CD14-positive monocyte (primary cell): ENCODE measurements at regions not wholly inside any gene's neighbourhood (a gene's known extent, or its start where the extent isn't known, plus 50 kb on each side); places are given as distances from the start of the nearest gene placed in this dataset.

Experiments
- DNase-seq, 3 donors: peaks; one replicate each; pipeline ENCODE4 v3.0.0-alpha.2; 2011 to 2022
- H2AFZ ChIP-seq: 2 replicates; pipeline ENCODE4 v1.6.0; 2012; ENCODE audit warnings: mild to moderate bottlenecking, low read depth, low read length, inconsistent platforms; ENCODE audit not compliant: insufficient read depth, poor library complexity, severe bottlenecking
- H3K27ac ChIP-seq, 2 donors: 1 replicate in 1 of 2; 2 replicates in 1 of 2; pipeline ENCODE4 v1.5.1; 2012 to 2013; ENCODE audit warnings: low read length in 2 of 2, control low read depth in 1 of 2, inconsistent platforms in 1 of 2, low read depth in 1 of 2, mild to moderate bottlenecking in 1 of 2
- H3K27me3 ChIP-seq, 2 donors: one replicate each; pipeline versions ENCODE4 v1.6.0 to v1.6.1; 2011 to 2013; ENCODE audit warnings: low read length in 2 of 2; ENCODE audit not compliant: control insufficient read depth in 2 of 2, insufficient read depth in 2 of 2
- H3K36me3 ChIP-seq, 2 donors: replicated peaks in 1 of 2; 1 replicate in 1 of 2; 2 replicates in 1 of 2; pipeline versions ENCODE4 v1.5.1 to v1.6.1; 2012 to 2013; ENCODE audit warnings: low read length in 2 of 2, control low read depth in 1 of 2, inconsistent platforms in 1 of 2, mild to moderate bottlenecking in 1 of 2; ENCODE audit not compliant: insufficient read depth in 2 of 2, control insufficient read depth in 1 of 2
- H3K4me1 ChIP-seq, 2 donors: 1 replicate in 1 of 2; 2 replicates in 1 of 2; pipeline versions ENCODE4 v1.5.1 to v1.6.1; 2012 to 2013; ENCODE audit warnings: low read length in 2 of 2, control low read depth in 1 of 2, inconsistent platforms in 1 of 2, mild to moderate bottlenecking in 1 of 2, moderate library complexity in 1 of 2; ENCODE audit not compliant: insufficient read depth in 2 of 2, control insufficient read depth in 1 of 2
- H3K4me2 ChIP-seq: replicated peaks from 2 replicates; pipeline ENCODE3; 2012; ENCODE audit warnings: low read length, moderate library complexity, mild to moderate bottlenecking; ENCODE audit not compliant: poor library complexity, severe bottlenecking; ENCODE audit errors: extremely low read depth
- H3K4me3 ChIP-seq, 3 experiments: fragments of 200-600 bp in 1 of 3; sonication (generic) in 1 of 3; replicated peaks in 1 of 3; 1 replicate in 2 of 3; 2 replicates in 1 of 3; pipeline ENCODE4 v1.5.1; 2011 to 2013; ENCODE audit warnings: low read length in 3 of 3, mild to moderate bottlenecking in 3 of 3, control low read depth in 2 of 3, low read depth in 2 of 3, inconsistent platforms in 1 of 3, moderate library complexity in 1 of 3
- H3K79me2 ChIP-seq: 2 replicates; pipeline ENCODE4 v1.6.0; 2012; ENCODE audit warnings: mild to moderate bottlenecking, control low read depth, inconsistent platforms, low read length, moderate library complexity; ENCODE audit not compliant: insufficient read depth
- H3K9ac ChIP-seq: 2 replicates; pipeline ENCODE4 v1.6.0; 2017; ENCODE audit warnings: low read length, mild to moderate bottlenecking; ENCODE audit not compliant: insufficient read depth, poor library complexity, severe bottlenecking
- H3K9me3 ChIP-seq, 2 donors: replicated peaks in 1 of 2; 1 replicate in 1 of 2; 2 replicates in 1 of 2; pipeline versions ENCODE4 v1.5.1 to v1.6.1; 2012 to 2013; ENCODE audit warnings: low read length in 2 of 2, control low read depth in 1 of 2; ENCODE audit not compliant: control insufficient read depth in 1 of 2, insufficient read depth in 1 of 2
- H4K20me1 ChIP-seq: 2 replicates; pipeline ENCODE4 v1.6.0; 2012; ENCODE audit warnings: mild to moderate bottlenecking, low read length, control low read depth, moderate library complexity; ENCODE audit not compliant: insufficient read depth
- H3K27ac Mint-ChIP-seq, 7 donors: one replicate each; pipeline ENCODE4 v1.8.0; 2020; ENCODE audit warnings: mild to moderate bottlenecking in 7 of 7, mixed read lengths in 7 of 7, moderate library complexity in 6 of 7, inconsistent platforms in 2 of 7
- H3K27me3 Mint-ChIP-seq, 3 donors: one replicate each; pipeline ENCODE4 v1.8.0; 2021 to 2022; ENCODE audit warnings: low read depth in 3 of 3, mild to moderate bottlenecking in 3 of 3, mixed read lengths in 3 of 3, moderate library complexity in 3 of 3, inconsistent platforms in 1 of 3
- H3K36me3 Mint-ChIP-seq, 2 donors: one replicate each; pipeline ENCODE4 v1.8.0; 2020; ENCODE audit warnings: mixed read lengths in 2 of 2, inconsistent platforms in 1 of 2, mild to moderate bottlenecking in 1 of 2
- H3K4me1 Mint-ChIP-seq: one replicate; pipeline ENCODE4 v1.8.0; 2020; ENCODE audit warnings: mild to moderate bottlenecking, mixed read lengths
- H3K4me3 Mint-ChIP-seq, 2 donors: one replicate each; pipeline ENCODE4 v1.8.0; 2020; ENCODE audit warnings: mild to moderate bottlenecking in 2 of 2, mixed read lengths in 2 of 2, moderate library complexity in 1 of 2
- H3K9me3 Mint-ChIP-seq, 7 donors: one replicate each; pipeline ENCODE4 v1.8.0; 2020 to 2022; ENCODE audit warnings: mixed read lengths in 7 of 7, mild to moderate bottlenecking in 6 of 7, moderate library complexity in 6 of 7, inconsistent platforms in 2 of 7
- CTCF ChIP-seq: fragments of 200-600 bp; IDR thresholded peaks from one replicate; pipeline ENCODE4 v1.8.0; 2022; ENCODE audit warnings: antibody characterized with exemption, mild to moderate bottlenecking
- WGBS: methylation state at CpG from one replicate; pipeline ENCODE4 v1.1.5; 2013; ENCODE audit warnings: missing lambda C conversion rate; ENCODE audit not compliant: insufficient coverage; 5-methylcytosine and 5-hydroxymethylcytosine counted together
- intact Hi-C, 2 donors: fragments of 100-400 bp; cut with micrococcal nuclease; formaldehyde crosslinking; loops; one replicate each; pipeline versions ENCODE4 v1.15.0 to v1.15.1; 2023

GRCh38 chr1:102640312-102640711, 468.0 kb downstream of the COL11A1 start:
- Histone ChIP-seq H3K9me3 (no peaks in the 10 kb centered on the region), H3K4me3 (no peak overlapping the region), H3K4me1 (no peaks in the 10 kb centered on the region), H3K27me3 (no peaks in the 10 kb centered on the region), H3K27ac (no peak overlapping the region), H2AFZ (no peak overlapping the region), H4K20me1 (no peaks in the 10 kb centered on the region), H3K36me3 (no peaks in the 10 kb centered on the region), H3K9ac (no peak overlapping the region), H3K79me2 (no peaks in the 10 kb centered on the region), H3K4me2 (no peak overlapping the region)
- H3K9me3 Mint-ChIP-seq: peaks cover 0 to 7% (median 0%) of the 10 kb centered on the region in 7 donors
- H3K27me3 Mint-ChIP-seq: peaks cover 0 to 2% (median 0%) of the 10 kb centered on the region in 3 donors
- no peaks in the 10 kb centered on the region for H3K36me3 Mint-ChIP-seq
- no peak for DNase-seq
- WGBS: no CpG with 5 or more reads among the region's 1 CpG
- TF ChIP-seq CTCF: no peak
- intact Hi-C loops: no loop called here
- no peak overlapping the region for H3K27ac Mint-ChIP-seq
- no peak overlapping the region for H3K4me3 Mint-ChIP-seq
- no peaks in the 10 kb centered on the region for H3K4me1 Mint-ChIP-seq

DNA sequence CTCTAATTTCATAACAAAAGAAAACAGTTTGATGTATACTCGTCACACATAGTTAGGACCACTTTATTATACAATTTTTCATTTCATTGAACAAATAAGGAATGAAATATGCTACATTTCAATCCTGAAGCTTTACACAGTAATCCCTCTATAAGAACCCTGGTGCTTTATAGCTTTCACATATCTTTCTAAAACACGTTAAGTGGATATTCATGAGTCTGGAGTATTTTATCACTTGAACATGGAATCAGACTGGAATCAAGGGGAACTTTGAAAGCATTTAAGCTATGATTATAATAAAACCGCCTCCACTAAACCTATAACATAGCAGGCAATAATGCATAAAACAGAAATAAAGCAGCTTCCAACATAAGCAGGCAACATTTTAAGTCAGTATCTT, 476.6 kb downstream of the COL11A1 start:
- no peaks in the 10 kb centered on the region for H3K4me1 Mint-ChIP-seq
- Histone ChIP-seq H3K27ac (no peak overlapping the region), H3K9ac (no peak overlapping the region), H3K4me2 (no peak overlapping the region), H3K79me2 (no peaks in the 10 kb centered on the region), H3K4me1 (no peaks in the 10 kb centered on the region), H3K36me3 (no peaks in the 10 kb centered on the region), H3K27me3 (no peaks in the 10 kb centered on the region), H2AFZ (no peak overlapping the region), H4K20me1 (no peaks in the 10 kb centered on the region), H3K9me3 (no peaks in the 10 kb centered on the region), H3K4me3 (no peak overlapping the region)
- TF ChIP-seq CTCF: no peak
- no peaks in the 10 kb centered on the region for H3K36me3 Mint-ChIP-seq
- intact Hi-C loops: no loop called here
- no peaks in the 10 kb centered on the region for H3K27me3 Mint-ChIP-seq
- no peak overlapping the region for H3K27ac Mint-ChIP-seq
- no peak for DNase-seq
- WGBS: no CpG with 5 or more reads among the region's 3 CpGs
- H3K4me3 Mint-ChIP-seq: no peak overlapping the region
- H3K9me3 Mint-ChIP-seq: peaks cover 0 to 3% (median 0%) of the 10 kb centered on the region in 7 donors
